AG09319 (cell line): ENCODE measurements at regions not wholly inside any gene's neighbourhood (a gene's known extent, or its start where the extent isn't known, plus 50 kb on each side); places are given as distances from the start of the nearest gene placed in this dataset.

Experiments
- DNase-seq: peaks from one replicate; pipeline ENCODE4 v3.0.0-alpha.2; 2010; ENCODE audit warnings: low read depth; ENCODE audit errors: extremely low read depth
- CTCF ChIP-seq: IDR thresholded peaks from 2 replicates; pipeline ENCODE4 v1.5.1; 2011; ENCODE audit warnings: low read depth, mild to moderate bottlenecking, inconsistent platforms, low read length, moderate library complexity

- DNase-seq = no peak
Observed at GRCh38 chr1:186775881-186776560, 52.7 kb upstream of the PLA2G4A start.

GRCh38 chr1:186775036-186775435 lies 53.7 kb upstream of the PLA2G4A start:
- no peak for TF ChIP-seq CTCF
- no peak for DNase-seq

More at GRCh38 chr1:186775881-186776560, 52.7 kb upstream of the PLA2G4A start:
- no peak for TF ChIP-seq CTCF

GRCh38 chr1:186772228-186772627 lies 56.5 kb upstream of the PLA2G4A start:
- DNase-seq = no peak
- TF ChIP-seq CTCF = no peak

- no peak for TF ChIP-seq CTCF
- no peak for DNase-seq
Observed at GRCh38 chr1:186770421-186770820, 58.3 kb upstream of the PLA2G4A start.

- DNase-seq = no peak
- no peak for TF ChIP-seq CTCF
Observed at GRCh38 chr1:186768906-186769305, 59.8 kb upstream of the PLA2G4A start.

- TF ChIP-seq CTCF = no peak
Observed at GRCh38 chr1:186765446-186765845, 63.3 kb upstream of the PLA2G4A start.

GRCh38 chr1:186763107-186763506 lies 65.6 kb upstream of the PLA2G4A start:
- DNase-seq = no peak
- TF ChIP-seq CTCF = no peak

More at GRCh38 chr1:186765446-186765845, 63.3 kb upstream of the PLA2G4A start:
- no peak for DNase-seq
